BLaER1 treated with 17β-estradiol and CSF1 and Interleukin-3, amounts not matched to agents 10 nM and 100 nM (cell line): ENCODE measurements at regions not wholly inside any gene's neighbourhood (a gene's known extent, or its start where the extent isn't known, plus 50 kb on each side); places are given as distances from the start of the nearest gene placed in this dataset.
A peak's percentile ranks its signal among the peaks of the same experiment; 100 is the strongest.
"Not testable (repeated sequence)": the region's sequence is repeated elsewhere in the genome, so short reads cannot be mapped to it uniquely, and the experiment has no call there.

Source experiments
- H3K27ac ChIP-seq, 11 experiments: shearing (Covaris generic); formaldehyde crosslinking; 2 replicates each; pipeline ENCODE4 v1.8.1; 2022
- H3K27me3 ChIP-seq, 11 experiments: shearing (Covaris generic); formaldehyde crosslinking; 2 replicates each; pipeline ENCODE4 v1.8.1; 2022
- H3K36me3 ChIP-seq, 11 experiments: shearing (Covaris generic); formaldehyde crosslinking; 2 replicates each; pipeline ENCODE4 v1.8.1; 2022
- H3K4me1 ChIP-seq, 10 experiments: shearing (Covaris generic); formaldehyde crosslinking; 2 replicates each; pipeline ENCODE4 v1.8.1; 2022
- H3K4me2 ChIP-seq, 11 experiments: shearing (Covaris generic); formaldehyde crosslinking; 2 replicates each; pipeline ENCODE4 v1.8.1; 2022
- H3K4me3 ChIP-seq, 10 experiments: shearing (Covaris generic); formaldehyde crosslinking; 2 replicates each; pipeline ENCODE4 v1.8.1; 2022
- H3K9ac ChIP-seq, 11 experiments: shearing (Covaris generic); formaldehyde crosslinking; 2 replicates each; pipeline ENCODE4 v1.8.1; 2022
- H3K9me3 ChIP-seq, 11 experiments: shearing (Covaris generic); formaldehyde crosslinking; replicated peaks in 1 of 11; 2 replicates each; pipeline ENCODE4 v1.8.1; 2022
- H4K20me1 ChIP-seq, 11 experiments: shearing (Covaris generic); formaldehyde crosslinking; 2 replicates each; pipeline ENCODE4 v1.8.1; 2022
- Cebpa-rat ChIP-seq, 11 experiments: shearing (Covaris generic); IDR thresholded peaks; 2 replicates each; pipeline ENCODE4 v1.8.1; 2022

- no peaks in the 10 kb centered on the region for H3K4me1 ChIP-seq
- H3K9ac ChIP-seq, result no peak overlapping the region
- no peaks in the 10 kb centered on the region; a peak in 1 of 22 replicates for H3K9me3 ChIP-seq
- no peak overlapping the region for H3K4me2 ChIP-seq
- H3K27me3 ChIP-seq, result no peaks in the 10 kb centered on the region
- no peak for TF ChIP-seq Cebpa-rat (IDR thresholded peaks at IDR 0.05)
- no peaks in the 10 kb centered on the region for H4K20me1 ChIP-seq
- H3K27ac ChIP-seq, result no peak overlapping the region
- H3K36me3 ChIP-seq, result no peaks in the 10 kb centered on the region
- no peak overlapping the region for H3K4me3 ChIP-seq
Measured at GRCh38 chr13:83796364-83796763, 85.9 kb downstream of the SLITRK1 start.

- H3K9ac ChIP-seq, result no peak overlapping the region
- no peak overlapping the region for H3K27ac ChIP-seq
- no peak for TF ChIP-seq Cebpa-rat (IDR thresholded peaks at IDR 0.05)
- H3K4me1 ChIP-seq, result no peaks in the 10 kb centered on the region
- H3K36me3 ChIP-seq, result no peaks in the 10 kb centered on the region
- no peak overlapping the region for H3K4me2 ChIP-seq
- H3K4me3 ChIP-seq, result no peak overlapping the region
- H3K9me3 ChIP-seq, result no peaks in the 10 kb centered on the region; a peak in 1 of 22 replicates
- no peaks in the 10 kb centered on the region for H4K20me1 ChIP-seq
- no peaks in the 10 kb centered on the region for H3K27me3 ChIP-seq
Measured at GRCh38 chr13:83794583-83794982, 87.7 kb downstream of the SLITRK1 start.

GRCh38 chr13:83780227-83780626, 102.0 kb downstream of the SLITRK1 start:
- H3K36me3 ChIP-seq, result no peaks in the 10 kb centered on the region
- H3K27ac ChIP-seq, result no peak overlapping the region

DNA sequence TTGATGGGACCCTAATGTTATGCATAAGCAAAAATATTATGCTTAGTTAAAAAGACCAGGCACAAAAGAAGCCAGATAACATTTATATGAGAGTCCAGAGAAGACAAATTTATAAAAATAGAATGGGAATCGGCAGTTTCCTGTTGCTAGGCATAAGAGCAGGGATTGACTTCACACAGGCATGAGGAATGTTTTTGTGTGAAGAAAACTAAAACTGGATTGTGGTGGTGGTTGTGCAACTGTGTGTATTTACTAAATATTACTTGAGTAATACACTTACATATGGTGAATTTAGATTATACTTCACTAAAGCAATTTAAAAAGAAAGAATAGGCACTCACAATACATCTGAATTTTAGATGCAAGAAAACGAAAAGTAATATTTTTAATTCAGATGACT, 108.3 kb downstream of the SLITRK1 start:
- no peaks in the 10 kb centered on the region for H3K36me3 ChIP-seq
- no peaks in the 10 kb centered on the region for H3K9me3 ChIP-seq

More at GRCh38 chr13:83780227-83780626, 102.0 kb downstream of the SLITRK1 start:
- no peaks in the 10 kb centered on the region for H4K20me1 ChIP-seq
- no peaks in the 10 kb centered on the region for H3K4me1 ChIP-seq
- TF ChIP-seq Cebpa-rat (IDR thresholded peaks at IDR 0.05), result no peak
- no peaks in the 10 kb centered on the region for H3K27me3 ChIP-seq
- no peaks in the 10 kb centered on the region for H3K9me3 ChIP-seq
- H3K4me2 ChIP-seq, result no peak overlapping the region
- no peak overlapping the region for H3K9ac ChIP-seq
- no peak overlapping the region for H3K4me3 ChIP-seq

GRCh38 chr13:83765796-83766195, 116.5 kb downstream of the SLITRK1 start:
- Histone ChIP-seq H3K36me3 (no peaks in the 10 kb centered on the region), H3K9ac (no peak overlapping the region), H3K4me2 (no peak overlapping the region), H4K20me1 (no peaks in the 10 kb centered on the region), H3K4me3 (no peak overlapping the region), H3K27ac (no peak overlapping the region), H3K4me1 (peaks cover 0 to 9% (median 2%) of the 10 kb centered on the region in 10 experiments; a peak in 6 of 20 replicates), H3K9me3 (no peaks in the 10 kb centered on the region), H3K27me3 (no peaks in the 10 kb centered on the region)
- no peak for TF ChIP-seq Cebpa-rat (IDR thresholded peaks at IDR 0.05)

More for the DNA sequence above, 108.3 kb downstream of the SLITRK1 start:
- H3K27ac ChIP-seq, result no peak overlapping the region
- peaks cover 0 to 6% (median under 1%) of the 10 kb centered on the region in 10 experiments; a peak in 6 of 20 replicates for H3K4me1 ChIP-seq
- H3K9ac ChIP-seq, result no peak overlapping the region
- H3K4me3 ChIP-seq, result no peak overlapping the region
- no peak for TF ChIP-seq Cebpa-rat (IDR thresholded peaks at IDR 0.05)
- H4K20me1 ChIP-seq, result no peaks in the 10 kb centered on the region
- no peaks in the 10 kb centered on the region for H3K27me3 ChIP-seq
- H3K4me2 ChIP-seq, result no peak overlapping the region

DNA sequence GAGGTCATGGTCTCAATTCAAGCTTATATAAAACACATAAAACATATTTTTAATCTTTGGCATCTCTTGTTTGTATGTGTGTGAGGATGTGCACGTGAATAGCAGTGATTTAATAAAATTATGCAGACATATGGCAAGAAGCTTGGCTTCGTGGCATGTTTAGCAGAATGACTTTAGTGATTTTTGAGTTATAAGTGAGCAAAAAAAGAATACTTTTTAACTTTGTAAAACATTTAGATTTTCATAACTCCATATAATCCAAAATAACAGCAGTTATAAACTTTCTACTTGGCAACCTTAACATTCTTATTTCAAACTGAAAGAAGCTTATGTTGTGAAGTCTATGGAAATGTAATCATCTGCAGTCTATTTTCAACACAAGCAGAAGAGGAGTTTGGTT, 120.6 kb downstream of the SLITRK1 start:
- TF ChIP-seq Cebpa-rat (IDR thresholded peaks at IDR 0.05), result no peak

DNA sequence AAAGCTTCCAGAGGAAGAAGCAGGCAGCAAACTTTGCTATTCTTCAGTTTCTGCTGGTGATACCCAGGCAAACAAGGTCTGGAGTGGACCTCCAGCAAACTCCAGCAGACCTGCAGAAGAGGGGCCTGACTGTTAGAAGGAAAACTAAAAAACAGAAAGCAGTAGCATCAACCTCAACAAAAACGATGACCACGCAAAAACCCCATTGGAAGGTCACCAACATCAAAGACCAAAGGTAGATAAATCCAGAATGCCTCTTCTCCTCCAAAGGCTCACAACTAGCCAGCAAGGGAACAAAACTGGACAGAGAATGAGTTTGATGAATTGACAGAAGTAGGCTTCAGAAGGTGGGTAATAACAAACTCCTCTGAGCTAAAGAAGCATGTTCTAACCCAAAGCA, 127.1 kb downstream of the SLITRK1 start:
- H3K27ac ChIP-seq, H3K36me3 ChIP-seq, H3K9ac ChIP-seq: not testable (repeated sequence)
- 0 out of 20 replicates have a peak overlapping the region, but pooled peaks of 1 of the 10 experiments have one; percentile 39 for H3K4me3 ChIP-seq
- peak overlapping the region in 9 of 11 experiments; percentile 80 to 92 (median 86); a peak in 18 of 22 replicates for H3K4me2 ChIP-seq
- peaks cover 8 to 30% (median 19%) of the 10 kb centered on the region in 11 experiments; a peak in 20 of 22 replicates for H3K27me3 ChIP-seq
- H4K20me1 ChIP-seq, result peaks cover 0 to 16% (median 6%) of the 10 kb centered on the region in 11 experiments; a peak in 11 of 22 replicates
- H3K4me1 ChIP-seq, result peaks cover 8 to 22% (median 18%) of the 10 kb centered on the region in 10 experiments
- H3K9me3 ChIP-seq, result peaks cover 4 to 22% (median 10%) of the 10 kb centered on the region in 11 experiments; a peak in 18 of 22 replicates

More for the DNA sequence above, 120.6 kb downstream of the SLITRK1 start:
- H3K4me2 ChIP-seq, result no peak overlapping the region
- no peaks in the 10 kb centered on the region for H3K4me1 ChIP-seq
- no peaks in the 10 kb centered on the region for H3K36me3 ChIP-seq
- peaks cover 0 to 10% (median under 1%) of the 10 kb centered on the region in 11 experiments; a peak in 7 of 22 replicates for H3K9me3 ChIP-seq
- H3K27ac ChIP-seq, result no peak overlapping the region
- H3K27me3 ChIP-seq, result no peaks in the 10 kb centered on the region
- H3K4me3 ChIP-seq, result no peak overlapping the region
- H4K20me1 ChIP-seq, result no peaks in the 10 kb centered on the region
- no peak overlapping the region for H3K9ac ChIP-seq

DNA sequence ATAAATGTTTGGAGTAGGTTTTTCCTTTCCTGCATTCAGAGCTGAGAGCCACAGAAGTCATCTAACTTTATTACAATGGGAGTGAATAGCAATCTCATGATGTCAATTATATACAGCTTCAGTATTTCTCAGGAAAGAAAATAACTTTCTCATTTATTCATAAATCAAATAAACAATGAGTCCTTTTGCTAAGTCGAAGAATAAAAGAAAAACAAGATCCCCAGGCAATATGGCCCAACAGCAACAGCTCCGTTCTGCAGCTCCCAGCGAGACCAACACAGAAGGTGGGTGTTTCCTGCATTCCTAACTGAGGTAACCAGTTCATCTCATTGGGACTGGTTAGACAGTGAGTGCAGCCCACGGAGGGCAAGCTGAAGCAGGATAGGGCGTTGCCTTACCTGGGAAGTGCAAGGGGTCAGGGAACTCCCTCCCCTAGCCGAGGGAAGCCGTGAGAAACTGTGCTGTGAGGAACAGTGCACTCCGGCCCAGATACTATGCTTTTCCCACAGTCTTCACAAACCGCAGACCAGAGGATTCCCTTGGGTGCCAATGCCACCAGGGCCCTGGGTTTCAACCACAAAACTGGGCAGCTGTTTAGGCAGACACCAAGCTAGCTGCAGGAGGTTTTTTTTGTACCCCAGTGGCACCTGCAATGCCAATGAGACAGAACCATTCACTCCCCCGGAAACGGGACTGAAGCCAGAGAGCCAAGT, 128.2 kb downstream of the SLITRK1 start:
- H3K36me3 ChIP-seq, result no peaks in the 10 kb centered on the region
- peaks cover 8 to 22% (median 18%) of the 10 kb centered on the region in 10 experiments for H3K4me1 ChIP-seq
- H4K20me1 ChIP-seq, result peaks cover 0 to 16% (median 6%) of the 10 kb centered on the region in 11 experiments; a peak in 11 of 22 replicates
- H3K9ac ChIP-seq, result no peak overlapping the region
- no peak for TF ChIP-seq Cebpa-rat (IDR thresholded peaks at IDR 0.05)
- H3K27me3 ChIP-seq, result peaks cover 8 to 30% (median 20%) of the 10 kb centered on the region in 11 experiments; a peak in 20 of 22 replicates
- peak overlapping the region in 5 of 10 experiments; percentile 14 to 44 (median 39); a peak in 6 of 20 replicates for H3K4me3 ChIP-seq
- H3K4me2 ChIP-seq, result peak overlapping the region; percentile 77 to 92 (median 85)
- H3K9me3 ChIP-seq, result peaks cover 4 to 33% (median 17%) of the 10 kb centered on the region in 11 experiments; a peak in 19 of 22 replicates
- H3K27ac ChIP-seq, result no peak overlapping the region

DNA sequence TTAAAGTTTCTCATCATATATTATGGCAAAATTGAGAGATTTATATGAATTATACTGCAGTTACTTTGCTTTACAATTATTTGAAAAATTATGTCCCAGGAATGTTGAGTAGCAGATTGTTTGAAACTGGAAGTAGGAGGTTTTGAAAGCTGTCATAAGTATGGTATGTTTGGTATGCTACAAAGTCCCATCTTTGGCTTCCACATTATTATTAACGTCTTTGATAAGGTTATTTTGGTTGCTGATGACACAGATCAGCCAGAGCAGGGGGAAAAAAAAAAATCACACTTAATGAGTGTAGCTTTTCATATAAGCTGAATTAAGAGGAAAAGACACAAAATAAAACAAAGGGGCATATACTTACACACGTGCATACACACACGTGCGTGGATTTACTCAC, 130.1 kb downstream of the SLITRK1 start:
- peaks cover 8 to 22% (median 18%) of the 10 kb centered on the region in 10 experiments for H3K4me1 ChIP-seq
- H3K36me3 ChIP-seq, result no peaks in the 10 kb centered on the region
- H3K4me2 ChIP-seq, result no peak overlapping the region
- H4K20me1 ChIP-seq, result peaks cover 0 to 16% (median 6%) of the 10 kb centered on the region in 11 experiments; a peak in 11 of 22 replicates
- no peak for TF ChIP-seq Cebpa-rat (IDR thresholded peaks at IDR 0.05)
- no peak overlapping the region for H3K27ac ChIP-seq
- H3K9me3 ChIP-seq, result peaks cover 0 to 31% (median 18%) of the 10 kb centered on the region in 11 experiments; a peak in 19 of 22 replicates
- peaks cover 8 to 30% (median 20%) of the 10 kb centered on the region in 11 experiments; a peak in 20 of 22 replicates for H3K27me3 ChIP-seq
- H3K9ac ChIP-seq, result no peak overlapping the region
- no peak overlapping the region for H3K4me3 ChIP-seq
